ENCODE measurements at regions not wholly inside any gene's neighbourhood (a gene's known extent, or its start where the extent isn't known, plus 50 kb on each side); places are given as distances from the start of the nearest gene placed in this dataset.

DNA sequence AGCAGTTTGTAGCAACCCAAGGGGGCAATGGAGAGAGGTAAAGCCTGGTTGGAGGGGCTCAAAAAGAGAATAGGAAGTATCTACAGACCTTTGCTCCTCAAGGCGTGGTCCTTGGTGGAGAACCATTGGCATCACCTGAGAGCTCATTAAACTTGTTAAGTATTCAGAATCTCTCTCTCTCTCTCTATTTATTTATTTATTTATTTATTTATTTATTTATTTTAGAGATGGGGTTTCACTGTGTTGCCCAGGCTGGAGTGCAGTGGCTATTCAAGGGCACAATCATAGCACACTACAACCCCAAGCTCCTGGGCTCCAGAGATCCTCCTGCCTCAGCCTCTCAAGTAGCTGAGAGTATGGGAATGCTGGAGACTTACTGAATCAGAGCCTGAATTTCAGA lies 193.1 kb upstream of the ADCY2 start:
- TF ChIP-seq, protein P1, sequence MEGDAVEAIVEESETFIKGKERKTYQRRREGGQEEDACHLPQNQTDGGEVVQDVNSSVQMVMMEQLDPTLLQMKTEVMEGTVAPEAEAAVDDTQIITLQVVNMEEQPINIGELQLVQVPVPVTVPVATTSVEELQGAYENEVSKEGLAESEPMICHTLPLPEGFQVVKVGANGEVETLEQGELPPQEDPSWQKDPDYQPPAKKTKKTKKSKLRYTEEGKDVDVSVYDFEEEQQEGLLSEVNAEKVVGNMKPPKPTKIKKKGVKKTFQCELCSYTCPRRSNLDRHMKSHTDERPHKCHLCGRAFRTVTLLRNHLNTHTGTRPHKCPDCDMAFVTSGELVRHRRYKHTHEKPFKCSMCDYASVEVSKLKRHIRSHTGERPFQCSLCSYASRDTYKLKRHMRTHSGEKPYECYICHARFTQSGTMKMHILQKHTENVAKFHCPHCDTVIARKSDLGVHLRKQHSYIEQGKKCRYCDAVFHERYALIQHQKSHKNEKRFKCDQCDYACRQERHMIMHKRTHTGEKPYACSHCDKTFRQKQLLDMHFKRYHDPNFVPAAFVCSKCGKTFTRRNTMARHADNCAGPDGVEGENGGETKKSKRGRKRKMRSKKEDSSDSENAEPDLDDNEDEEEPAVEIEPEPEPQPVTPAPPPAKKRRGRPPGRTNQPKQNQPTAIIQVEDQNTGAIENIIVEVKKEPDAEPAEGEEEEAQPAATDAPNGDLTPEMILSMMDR (IDR thresholded peaks at IDR 0.05) = no peak
- no peak for TF ChIP-seq POLR2A (IDR thresholded peaks at IDR 0.05)
